GM19452 (cell line): ENCODE measurements at regions not wholly inside any gene's neighbourhood (a gene's known extent, or its start where the extent isn't known, plus 50 kb on each side); places are given as distances from the start of the nearest gene placed in this dataset.

Experiments used
- ATAC-seq: cut with Tn5 transposase; IDR thresholded peaks from one replicate; pipeline ENCODE4 v1.9.1; 2021; ENCODE audit not compliant: unreplicated experiment

- no peak for ATAC-seq
Observed at GRCh38 chr16:79769270-79769927, 168.9 kb upstream of the MAF start.

- no peak for ATAC-seq
Observed at GRCh38 chr16:79768276-79768970, 167.9 kb upstream of the MAF start.

GRCh38 chr16:79767421-79768275 is 167.1 kb upstream of the MAF start:
- no peak for ATAC-seq

GRCh38 chr16:79765901-79766394 is 165.4 kb upstream of the MAF start:
- ATAC-seq: no peak

- no peak for ATAC-seq
Observed at GRCh38 chr16:79765431-79765830, 164.9 kb upstream of the MAF start.

- no peak for ATAC-seq
Observed at GRCh38 chr16:79764415-79765110, 164.0 kb upstream of the MAF start.

- no peak for ATAC-seq
Observed at GRCh38 chr16:79762217-79762616, 161.7 kb upstream of the MAF start.

- ATAC-seq: no peak
Observed at GRCh38 chr16:79758615-79759346, 158.2 kb upstream of the MAF start.

- no peak for ATAC-seq
Observed at GRCh38 chr16:79757968-79758367, 157.4 kb upstream of the MAF start.

- ATAC-seq: no peak
Observed at GRCh38 chr16:79757163-79757562, 156.6 kb upstream of the MAF start.

- no peak for ATAC-seq
Observed at GRCh38 chr16:79756571-79756970, 156.0 kb upstream of the MAF start.

- no peak for ATAC-seq
Observed at GRCh38 chr16:79754501-79754900, 154.0 kb upstream of the MAF start.

- ATAC-seq: no peak
Observed at GRCh38 chr16:79754081-79754480, 153.5 kb upstream of the MAF start.

- ATAC-seq: no peak
Observed at GRCh38 chr16:79753286-79753685, 152.7 kb upstream of the MAF start.

- ATAC-seq: no peak
Observed at GRCh38 chr16:79752396-79752795, 151.9 kb upstream of the MAF start.

- no peak for ATAC-seq
Observed at GRCh38 chr16:79751471-79752184, 151.1 kb upstream of the MAF start.

GRCh38 chr16:79750311-79750710 is 149.8 kb upstream of the MAF start:
- ATAC-seq: no peak

GRCh38 chr16:79748629-79749028 is 148.1 kb upstream of the MAF start:
- no peak for ATAC-seq

- no peak for ATAC-seq
Observed at GRCh38 chr16:79747688-79748087, 147.2 kb upstream of the MAF start.

GRCh38 chr16:79740252-79740651 is 139.7 kb upstream of the MAF start:
- no peak for ATAC-seq
